Endothelial cell of umbilical vein (primary cell): ENCODE measurements at regions not wholly inside any gene's neighbourhood (a gene's known extent, or its start where the extent isn't known, plus 50 kb on each side); places are given as distances from the start of the nearest gene placed in this dataset.

Experiments
- BruUV-seq: library from RNA; stranded (reverse); fragments of 400-500 nt; replicated peaks from 2 replicates; lab custom pipeline; 2021; lab: Mats Ljungman, UMichigan
- CTCF ChIA-PET: fragments of 300-600, 350-600 bp; sonication (Branson Sonifier 250); formaldehyde crosslinking; loops from one replicate; lab custom pipeline; 2021; ENCODE audit warnings: antibody characterized with exemption, inconsistent platforms; lab: Charles Lee
- POLR2A ChIA-PET: fragments of 300-600, 350-600 bp; sonication (Branson Sonifier 250); formaldehyde crosslinking; loops from one replicate; lab custom pipeline; 2021; ENCODE audit warnings: antibody characterized with exemption, inconsistent platforms; lab: Charles Lee
- DNase-seq: peaks from one replicate; pipeline ENCODE4 v3.0.0-alpha.2; 2011; ENCODE audit warnings: low read depth, low spot score
- FAIRE-seq: peaks from 2 replicates; lab custom pipeline; 2011; peaks lifted over from hg19 to GRCh38; lab: Jason Lieb, UNC
- H2AFZ ChIP-seq: 2 replicates; pipeline ENCODE4 v1.6.0; 2012; ENCODE audit warnings: low read depth, low read length, control low read depth, inconsistent platforms
- H3K27ac ChIP-seq: 2 replicates; pipeline ENCODE4 v1.5.1; 2011; ENCODE audit warnings: low read depth, mild to moderate bottlenecking, control low read depth, low read length, moderate library complexity; ENCODE audit not compliant: insufficient read depth
- H3K27me3 ChIP-seq, 2 experiments: 2 replicates each; pipeline versions ENCODE4 v1.6.0 to v1.6.1; 2011; ENCODE audit warnings: low read length in 2 of 2, mixed read lengths in 1 of 2; ENCODE audit not compliant: control insufficient read depth in 2 of 2, insufficient read depth in 2 of 2
- H3K36me3 ChIP-seq, 2 experiments: 2 replicates in 1 of 2; 3 replicates in 1 of 2; pipeline ENCODE4 v1.5.1; 2011; ENCODE audit warnings: low read length in 2 of 2, mild to moderate bottlenecking in 1 of 2, moderate library complexity in 1 of 2; ENCODE audit not compliant: control insufficient read depth in 2 of 2, insufficient read depth in 2 of 2; ENCODE audit errors: extremely low read depth in 1 of 2
- H3K4me1 ChIP-seq: 3 replicates; pipeline ENCODE4 v1.5.1; 2011; ENCODE audit warnings: mild to moderate bottlenecking, low read length; ENCODE audit not compliant: control insufficient read depth, insufficient read depth; ENCODE audit errors: extremely low read depth
- H3K4me2 ChIP-seq: 2 replicates; pipeline ENCODE4 v1.6.1; 2011; ENCODE audit warnings: low read length, control low read depth, mixed read lengths; ENCODE audit not compliant: insufficient read depth
- H3K4me3 ChIP-seq, 3 experiments: fragments of 200-600 bp in 1 of 3; sonication (generic), shearing (Covaris generic) in 1 of 3; replicated peaks in 1 of 3; 2 replicates each; pipeline ENCODE4 v1.5.1; 2011 to 2016; ENCODE audit warnings: control low read depth in 3 of 3, low read length in 3 of 3, mild to moderate bottlenecking in 2 of 3, inconsistent platforms in 1 of 3, low read depth in 1 of 3, moderate library complexity in 1 of 3; ENCODE audit not compliant: insufficient read depth in 1 of 3
- H3K79me2 ChIP-seq: 2 replicates; pipeline ENCODE4 v1.6.0; 2012; ENCODE audit warnings: low read length, inconsistent platforms; ENCODE audit not compliant: control insufficient read depth, insufficient read depth
- H3K9ac ChIP-seq: replicated peaks from 2 replicates; pipeline ENCODE3; 2011; ENCODE audit warnings: low read length, control low read depth; ENCODE audit not compliant: insufficient read depth; ENCODE audit errors: extremely low read depth
- H3K9me1 ChIP-seq: replicated peaks from 3 replicates; pipeline ENCODE4 v1.6.0; 2011; ENCODE audit warnings: mild to moderate bottlenecking, low read length; ENCODE audit not compliant: control insufficient read depth, insufficient read depth; ENCODE audit errors: extremely low read depth
- H3K9me3 ChIP-seq: replicated peaks from 2 replicates; pipeline ENCODE4 v1.5.1; 2012; ENCODE audit warnings: low read length, inconsistent platforms; ENCODE audit not compliant: control insufficient read depth, insufficient read depth
- H4K20me1 ChIP-seq: replicated peaks from 2 replicates; pipeline ENCODE3; 2011; ENCODE audit warnings: mild to moderate bottlenecking, low read length; ENCODE audit not compliant: control insufficient read depth, insufficient read depth; ENCODE audit errors: extremely low read depth
- CTCF ChIP-seq, 2 donors: IDR thresholded peaks; 1 replicate in 1 of 2; 2 replicates in 1 of 2; pipeline ENCODE4 v1.5.1; 2011; ENCODE audit warnings: low read length in 2 of 2, mild to moderate bottlenecking in 2 of 2, moderate library complexity in 2 of 2, control low read depth in 1 of 2, inconsistent platforms in 1 of 2, low read depth in 1 of 2; ENCODE audit not compliant: insufficient read depth in 1 of 2; ENCODE audit errors: extremely low read depth in 1 of 2
- EZH2 ChIP-seq: IDR thresholded peaks from 2 replicates; pipeline ENCODE4 v1.6.1; 2012; ENCODE audit warnings: borderline replicate concordance, low read depth, mild to moderate bottlenecking, moderate library complexity, low read length, inconsistent platforms; ENCODE audit not compliant: severe bottlenecking
- FOS ChIP-seq: IDR thresholded peaks from 2 replicates; pipeline ENCODE4 v1.6.1; 2011; ENCODE audit warnings: mild to moderate bottlenecking, low read length, moderate library complexity, borderline replicate concordance; ENCODE audit not compliant: insufficient read depth
- GATA2 ChIP-seq: IDR thresholded peaks from 2 replicates; pipeline ENCODE4 v1.7.0; 2011; ENCODE audit warnings: low read depth, mild to moderate bottlenecking, moderate library complexity, mixed read lengths, low read length; ENCODE audit not compliant: insufficient read length, insufficient read depth
- JUN ChIP-seq: IDR thresholded peaks from 2 replicates; pipeline ENCODE4 v1.6.1; 2011; ENCODE audit warnings: borderline replicate concordance, low read depth; ENCODE audit not compliant: insufficient read length, insufficient read depth
- MAX ChIP-seq: IDR thresholded peaks from 2 replicates; pipeline ENCODE4 v1.6.1; 2011; ENCODE audit not compliant: insufficient read depth, insufficient read length
- MYC ChIP-seq: IDR thresholded peaks from one replicate; pipeline ENCODE4 v1.6.1; 2011; ENCODE audit warnings: mild to moderate bottlenecking, low read depth, low read length
- POLR2A ChIP-seq: IDR thresholded peaks from 2 replicates; pipeline ENCODE4 v1.6.1; 2012; ENCODE audit warnings: low read depth, mild to moderate bottlenecking, control low read depth, low read length
- POLR2AphosphoS5 ChIP-seq: IDR thresholded peaks from 2 replicates; pipeline ENCODE4 v1.6.1; 2012; ENCODE audit warnings: low read depth, mild to moderate bottlenecking, control low read depth, low read length, moderate library complexity; ENCODE audit not compliant: insufficient read depth
- dilution Hi-C: fragments of 300-500 bp; cut with MboI; formaldehyde crosslinking; loops from one replicate; pipeline ENCODE4 v1.15.0; 2019; ENCODE audit warnings: low sequenced_read_pairs; ENCODE audit not compliant: extremely low pct_ligation_motif_present
- intact Hi-C: fragments of 100-400 bp; cut with micrococcal nuclease; formaldehyde crosslinking; loops from one replicate; pipeline ENCODE4 v1.10.0; 2022

DNA sequence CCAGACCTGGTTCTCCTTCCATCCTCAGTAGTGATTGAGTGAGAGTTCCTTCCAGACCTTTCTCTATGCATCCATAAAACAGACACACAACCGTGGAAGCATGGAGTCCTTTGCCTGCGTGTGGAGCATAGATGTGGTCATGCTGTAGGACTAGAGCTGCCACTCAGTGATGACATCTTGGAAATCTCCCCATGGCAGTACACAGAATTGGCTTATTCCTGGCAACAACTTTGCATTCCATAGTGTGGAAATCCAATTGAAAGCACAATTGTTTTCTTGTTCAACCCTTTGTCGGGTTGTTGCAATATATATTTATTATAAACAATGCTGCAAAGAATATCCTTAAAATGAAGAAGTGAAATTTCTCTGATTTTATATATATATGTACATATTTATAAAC lies 547.8 kb downstream of the CDH26 start:
- no peak for DNase-seq
- BruUV-seq, result no TSS peak
- Histone ChIP-seq H3K79me2 (no peaks in the 10 kb centered on the region), H3K4me2 (no peak overlapping the region), H3K4me3 (no peak overlapping the region), H2AFZ (no peak overlapping the region), H4K20me1 (no peaks in the 10 kb centered on the region), H3K27ac (no peak overlapping the region), H3K27me3 (no peaks in the 10 kb centered on the region), H3K9me1 (no peaks in the 10 kb centered on the region), H3K36me3 (no peaks in the 10 kb centered on the region), H3K4me1 (no peaks in the 10 kb centered on the region), H3K9me3 (peaks cover 2% of the 10 kb centered on the region), H3K9ac (no peak overlapping the region)
- TF ChIP-seq GATA2 (no peak), MAX (no peak), EZH2 (no peak), JUN (no peak), MYC (no peak), CTCF (IDR thresholded peaks at IDR 0.05; ENCODE audit: extremely low read depth in 1 of 2, insufficient read depth in 1 of 2, low read depth in 1 of 2, low read length in 2 of 2) (no peak), FOS (no peak), POLR2A (no peak), POLR2AphosphoS5 (no peak)
- CTCF ChIA-PET, result no interaction called here
- no peak for FAIRE-seq
- intact Hi-C loops (no loop called here), dilution Hi-C loops (no loop called here)
- POLR2A ChIA-PET, result no interaction called here
